Panc1 (cell line): ENCODE measurements at regions not wholly inside any gene's neighbourhood (a gene's known extent, or its start where the extent isn't known, plus 50 kb on each side); places are given as distances from the start of the nearest gene placed in this dataset.

Experiments used
- POLR2AphosphoS5 ChIP-seq: IDR thresholded peaks from 2 replicates; pipeline ENCODE4 v1.6.1; 2012; ENCODE audit warnings: mild to moderate bottlenecking, low read depth, low read length, moderate library complexity
- SIN3A ChIP-seq: IDR thresholded peaks from 2 replicates; pipeline ENCODE4 v1.6.1; 2012; ENCODE audit warnings: low read depth, mild to moderate bottlenecking, low read length, moderate library complexity, borderline replicate concordance; ENCODE audit not compliant: insufficient read depth
- TF ChIP-seq, protein P1 (sequence below): fragments of 450-650 bp; IDR thresholded peaks from 2 replicates; pipeline ENCODE4 v1.5.1; 2017; ENCODE audit warnings: mild to moderate bottlenecking
- TF ChIP-seq, protein P2 (sequence below), 2 experiments: IDR thresholded peaks; 2 replicates each; pipeline ENCODE4 v1.6.1; 2011 to 2012; ENCODE audit warnings: low read depth in 2 of 2, control low read depth in 1 of 2, low read length in 1 of 2, mild to moderate bottlenecking in 1 of 2, moderate library complexity in 1 of 2; ENCODE audit not compliant: insufficient read depth in 1 of 2

DNA sequence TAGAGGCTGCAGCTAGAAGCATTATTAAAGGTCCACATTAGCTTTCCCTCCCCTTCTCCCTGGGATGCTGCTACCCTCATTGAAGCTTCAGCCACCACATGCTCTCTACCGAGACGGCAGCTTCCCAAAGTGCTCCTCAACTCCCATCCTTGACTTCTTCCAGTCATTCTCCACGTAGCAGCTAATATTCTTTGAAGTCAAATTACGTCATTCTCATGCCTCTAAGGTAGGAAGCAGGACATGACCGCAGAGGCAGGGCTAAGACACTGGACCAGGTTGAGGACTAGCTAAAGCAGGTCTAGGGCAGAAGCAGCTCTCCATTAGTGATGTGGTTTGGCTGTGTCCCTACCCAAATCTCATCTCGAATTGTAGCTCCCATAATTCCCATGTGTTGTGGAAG is 128.3 kb downstream of the SHOX start:
- TF ChIP-seq, protein P1, sequence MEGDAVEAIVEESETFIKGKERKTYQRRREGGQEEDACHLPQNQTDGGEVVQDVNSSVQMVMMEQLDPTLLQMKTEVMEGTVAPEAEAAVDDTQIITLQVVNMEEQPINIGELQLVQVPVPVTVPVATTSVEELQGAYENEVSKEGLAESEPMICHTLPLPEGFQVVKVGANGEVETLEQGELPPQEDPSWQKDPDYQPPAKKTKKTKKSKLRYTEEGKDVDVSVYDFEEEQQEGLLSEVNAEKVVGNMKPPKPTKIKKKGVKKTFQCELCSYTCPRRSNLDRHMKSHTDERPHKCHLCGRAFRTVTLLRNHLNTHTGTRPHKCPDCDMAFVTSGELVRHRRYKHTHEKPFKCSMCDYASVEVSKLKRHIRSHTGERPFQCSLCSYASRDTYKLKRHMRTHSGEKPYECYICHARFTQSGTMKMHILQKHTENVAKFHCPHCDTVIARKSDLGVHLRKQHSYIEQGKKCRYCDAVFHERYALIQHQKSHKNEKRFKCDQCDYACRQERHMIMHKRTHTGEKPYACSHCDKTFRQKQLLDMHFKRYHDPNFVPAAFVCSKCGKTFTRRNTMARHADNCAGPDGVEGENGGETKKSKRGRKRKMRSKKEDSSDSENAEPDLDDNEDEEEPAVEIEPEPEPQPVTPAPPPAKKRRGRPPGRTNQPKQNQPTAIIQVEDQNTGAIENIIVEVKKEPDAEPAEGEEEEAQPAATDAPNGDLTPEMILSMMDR: no peak
- TF ChIP-seq POLR2AphosphoS5 (no peak), SIN3A (no peak)
- TF ChIP-seq, protein P2, sequence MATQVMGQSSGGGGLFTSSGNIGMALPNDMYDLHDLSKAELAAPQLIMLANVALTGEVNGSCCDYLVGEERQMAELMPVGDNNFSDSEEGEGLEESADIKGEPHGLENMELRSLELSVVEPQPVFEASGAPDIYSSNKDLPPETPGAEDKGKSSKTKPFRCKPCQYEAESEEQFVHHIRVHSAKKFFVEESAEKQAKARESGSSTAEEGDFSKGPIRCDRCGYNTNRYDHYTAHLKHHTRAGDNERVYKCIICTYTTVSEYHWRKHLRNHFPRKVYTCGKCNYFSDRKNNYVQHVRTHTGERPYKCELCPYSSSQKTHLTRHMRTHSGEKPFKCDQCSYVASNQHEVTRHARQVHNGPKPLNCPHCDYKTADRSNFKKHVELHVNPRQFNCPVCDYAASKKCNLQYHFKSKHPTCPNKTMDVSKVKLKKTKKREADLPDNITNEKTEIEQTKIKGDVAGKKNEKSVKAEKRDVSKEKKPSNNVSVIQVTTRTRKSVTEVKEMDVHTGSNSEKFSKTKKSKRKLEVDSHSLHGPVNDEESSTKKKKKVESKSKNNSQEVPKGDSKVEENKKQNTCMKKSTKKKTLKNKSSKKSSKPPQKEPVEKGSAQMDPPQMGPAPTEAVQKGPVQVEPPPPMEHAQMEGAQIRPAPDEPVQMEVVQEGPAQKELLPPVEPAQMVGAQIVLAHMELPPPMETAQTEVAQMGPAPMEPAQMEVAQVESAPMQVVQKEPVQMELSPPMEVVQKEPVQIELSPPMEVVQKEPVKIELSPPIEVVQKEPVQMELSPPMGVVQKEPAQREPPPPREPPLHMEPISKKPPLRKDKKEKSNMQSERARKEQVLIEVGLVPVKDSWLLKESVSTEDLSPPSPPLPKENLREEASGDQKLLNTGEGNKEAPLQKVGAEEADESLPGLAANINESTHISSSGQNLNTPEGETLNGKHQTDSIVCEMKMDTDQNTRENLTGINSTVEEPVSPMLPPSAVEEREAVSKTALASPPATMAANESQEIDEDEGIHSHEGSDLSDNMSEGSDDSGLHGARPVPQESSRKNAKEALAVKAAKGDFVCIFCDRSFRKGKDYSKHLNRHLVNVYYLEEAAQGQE (IDR thresholded peaks at IDR 0.05; ENCODE audit: insufficient read depth in 1 of 2, low read depth in 2 of 2, low read length in 1 of 2): no peak
